ENCODE measurements at regions not wholly inside any gene's neighbourhood (a gene's known extent, or its start where the extent isn't known, plus 50 kb on each side); places are given as distances from the start of the nearest gene placed in this dataset.

GRCh38 chr3:72149645-72150300, 364.8 kb upstream of the PROK2 start:
- Mint-ChIP-seq H3K36me3 (ENCODE audit: insufficient read depth, unreplicated experiment) (no peaks in the 10 kb centered on the region), H3K4me3 (ENCODE audit: unreplicated experiment) (no peak overlapping the region), H3K27ac (ENCODE audit: low read depth, unreplicated experiment) (no peak overlapping the region), H3K9me3 (ENCODE audit: unreplicated experiment) (no peaks in the 10 kb centered on the region), H3K27me3 (ENCODE audit: insufficient read depth, unreplicated experiment) (no peaks in the 10 kb centered on the region), H3K4me1 (ENCODE audit: insufficient read depth, unreplicated experiment) (peaks cover 12% of the 10 kb centered on the region)
- TF ChIP-seq CTCF (IDR thresholded peaks at IDR 0.05; ENCODE audit: unreplicated experiment): no peak
- no TSS peak for BruUV-seq (replicated peaks)
- DNase-seq (ENCODE audit: unreplicated experiment): no peak
- POLR2A ChIA-PET: interaction anchor here (1.1 kb wide), 1 partner anchor 16 kb away, joined by 3 read pairs; no protein-coding TSS in a partner anchor
- intact Hi-C loops (cut with micrococcal nuclease): no loop called here
- CTCF ChIA-PET: interaction anchor here (0.5 to 0.6 kb wide), 2 partner anchors 24 to 419 kb away, joined by 3 to 4 read pairs; no protein-coding TSS in a partner anchor

- intact Hi-C loops (cut with micrococcal nuclease): no loop called here
- Mint-ChIP-seq H3K36me3 (ENCODE audit: insufficient read depth, unreplicated experiment) (no peaks in the 10 kb centered on the region), H3K27me3 (ENCODE audit: insufficient read depth, unreplicated experiment) (no peaks in the 10 kb centered on the region), H3K9me3 (ENCODE audit: unreplicated experiment) (no peaks in the 10 kb centered on the region), H3K27ac (ENCODE audit: low read depth, unreplicated experiment) (no peak overlapping the region), H3K4me1 (ENCODE audit: insufficient read depth, unreplicated experiment) (peaks cover 6% of the 10 kb centered on the region), H3K4me3 (ENCODE audit: unreplicated experiment) (no peak overlapping the region)
- DNase-seq (ENCODE audit: unreplicated experiment): no peak
- no peak for TF ChIP-seq CTCF (IDR thresholded peaks at IDR 0.05; ENCODE audit: unreplicated experiment)
- BruUV-seq (replicated peaks): no TSS peak
- ChIA-PET POLR2A (interaction anchor here (0.6 kb wide), 2 partner anchors 35 to 297 kb away, joined by 3 to 5 read pairs; no protein-coding TSS in a partner anchor), CTCF (interaction anchor here (0.5 to 1.3 kb wide), 3 partner anchors 8 to 540 kb away, joined by 3 read pairs; no protein-coding TSS in a partner anchor)
Measured at GRCh38 chr3:72147600-72147999, 362.7 kb upstream of the PROK2 start.

GRCh38 chr3:72145506-72146380, 360.8 kb upstream of the PROK2 start:
- no peak for DNase-seq (ENCODE audit: unreplicated experiment)
- intact Hi-C loops (cut with micrococcal nuclease): no loop called here
- ChIA-PET POLR2A (interaction anchor here (0.6 kb wide), 1 partner anchor 77 kb away, joined by 3 read pairs; no protein-coding TSS in a partner anchor), CTCF (no interaction called here)
- no TSS peak for BruUV-seq (replicated peaks)
- Mint-ChIP-seq H3K27ac (ENCODE audit: low read depth, unreplicated experiment) (no peak overlapping the region), H3K36me3 (ENCODE audit: insufficient read depth, unreplicated experiment) (no peaks in the 10 kb centered on the region), H3K4me1 (ENCODE audit: insufficient read depth, unreplicated experiment) (peaks cover 5% of the 10 kb centered on the region), H3K27me3 (ENCODE audit: insufficient read depth, unreplicated experiment) (no peaks in the 10 kb centered on the region), H3K9me3 (ENCODE audit: unreplicated experiment) (no peaks in the 10 kb centered on the region), H3K4me3 (ENCODE audit: unreplicated experiment) (no peak overlapping the region)
- no peak for TF ChIP-seq CTCF (IDR thresholded peaks at IDR 0.05; ENCODE audit: unreplicated experiment)

All from MCF 10A (cell line).